HPDE6-E6E7 (cell line): ENCODE measurements at regions not wholly inside any gene's neighbourhood (a gene's known extent, or its start where the extent isn't known, plus 50 kb on each side); places are given as distances from the start of the nearest gene placed in this dataset.
A peak's percentile ranks its signal among the peaks of the same experiment; 100 is the strongest.
"Not testable (repeated sequence)": the region's sequence is repeated elsewhere in the genome, so short reads cannot be mapped to it uniquely, and the experiment has no call there.

Experiments used
- DNase-seq: peaks from one replicate; pipeline ENCODE4 v3.0.0; 2011; ENCODE audit warnings: missing footprints; ENCODE audit errors: extremely low spot score

DNA sequence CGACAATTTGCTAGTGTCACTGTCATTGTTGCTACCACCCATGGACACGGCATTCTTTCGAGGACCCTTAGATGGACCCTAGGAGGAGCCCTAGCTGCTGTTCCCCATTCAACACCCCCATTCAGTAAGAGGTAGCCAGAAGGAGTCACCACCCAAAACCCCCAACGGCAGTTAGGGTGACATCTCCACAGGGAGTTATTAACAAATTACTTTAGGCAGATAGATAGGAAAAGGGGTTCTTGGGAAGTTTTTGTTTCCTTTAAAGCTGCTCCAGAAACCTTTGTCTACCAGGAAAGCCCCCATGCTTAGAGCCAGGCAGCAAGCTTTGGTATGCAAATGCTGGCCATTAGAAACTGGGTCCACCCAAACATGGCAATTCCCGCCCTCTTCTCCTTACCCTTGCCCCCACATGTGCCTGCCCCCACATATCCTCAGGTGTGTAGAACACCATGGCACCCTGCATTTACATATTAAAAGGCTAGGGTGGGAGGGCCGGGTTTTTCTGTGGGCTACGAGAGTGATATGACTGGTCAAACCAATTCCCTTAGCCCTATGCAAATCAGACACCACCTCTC, 190.9 kb downstream of the SLITRK6 start:
- DNase-seq = no peak

DNA sequence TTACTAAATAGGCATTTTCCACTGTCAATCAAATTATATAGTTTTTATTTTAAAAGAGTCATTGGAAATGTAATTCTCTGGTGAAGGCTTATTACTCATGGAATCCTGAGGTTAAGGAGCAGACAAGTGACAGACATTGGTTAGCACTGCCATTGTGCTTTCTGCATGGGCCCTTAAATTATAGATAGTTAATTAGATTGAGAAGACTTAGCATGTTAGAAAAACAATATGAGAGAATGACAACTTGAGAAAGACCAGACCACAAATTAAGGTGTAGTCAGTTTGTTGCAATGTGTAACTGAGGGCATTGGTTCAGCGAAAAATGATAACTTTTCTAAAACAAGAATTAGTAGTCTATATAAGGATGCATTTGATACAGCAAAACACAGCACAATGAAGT, 195.5 kb downstream of the SLITRK6 start:
- no peak for DNase-seq

DNA sequence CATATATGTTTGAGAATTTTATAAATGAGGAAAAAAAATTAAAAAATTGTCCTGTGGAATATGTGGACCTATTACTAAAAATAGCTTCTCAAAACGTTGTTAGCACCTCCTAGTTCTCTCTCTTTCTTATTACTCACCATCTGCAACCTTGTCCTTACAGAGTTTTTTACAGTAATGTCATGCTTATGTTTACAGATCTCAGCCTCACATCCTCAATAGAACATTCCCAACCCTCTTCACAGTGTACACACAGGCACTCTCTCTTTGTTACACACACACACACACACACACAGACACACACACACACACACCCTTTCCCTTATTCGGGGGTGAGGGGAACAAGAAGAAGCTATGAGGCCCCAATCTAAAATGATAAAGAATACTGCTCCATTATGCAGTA, 197.7 kb downstream of the SLITRK6 start:
- DNase-seq = no peak

DNA sequence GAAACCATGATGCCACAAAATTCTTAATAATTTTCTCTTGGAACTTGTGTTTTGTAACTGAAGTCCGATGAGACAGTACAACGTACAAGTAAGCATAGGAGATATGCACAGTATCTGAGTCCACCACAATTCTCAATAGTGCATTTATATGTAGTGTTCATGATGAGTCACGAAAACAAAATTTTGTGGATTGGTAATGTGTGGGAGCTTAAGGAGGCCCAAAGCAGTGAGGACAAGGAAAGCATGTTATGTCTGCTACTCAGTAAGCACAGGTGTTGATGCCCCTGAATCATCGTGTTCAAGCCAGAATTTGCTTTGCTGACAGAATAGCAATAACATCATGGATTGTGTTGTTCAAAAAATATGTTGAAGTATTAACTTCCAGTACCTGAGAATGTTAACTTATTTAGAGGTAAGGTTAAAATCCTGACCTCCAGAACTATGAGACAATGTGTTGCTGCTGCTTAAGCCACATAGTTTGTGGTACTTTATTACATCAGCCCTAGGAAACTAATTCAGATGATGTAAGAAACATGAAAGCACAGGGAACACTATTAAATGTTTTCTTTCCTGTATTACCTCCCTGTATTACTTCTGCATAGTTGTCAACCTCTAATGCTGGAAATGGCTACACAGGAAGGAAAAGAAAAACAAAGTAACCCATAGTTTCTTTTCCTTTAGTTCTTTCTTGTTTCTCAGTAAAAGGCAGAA, 201.3 kb downstream of the SLITRK6 start:
- no peak for DNase-seq

DNA sequence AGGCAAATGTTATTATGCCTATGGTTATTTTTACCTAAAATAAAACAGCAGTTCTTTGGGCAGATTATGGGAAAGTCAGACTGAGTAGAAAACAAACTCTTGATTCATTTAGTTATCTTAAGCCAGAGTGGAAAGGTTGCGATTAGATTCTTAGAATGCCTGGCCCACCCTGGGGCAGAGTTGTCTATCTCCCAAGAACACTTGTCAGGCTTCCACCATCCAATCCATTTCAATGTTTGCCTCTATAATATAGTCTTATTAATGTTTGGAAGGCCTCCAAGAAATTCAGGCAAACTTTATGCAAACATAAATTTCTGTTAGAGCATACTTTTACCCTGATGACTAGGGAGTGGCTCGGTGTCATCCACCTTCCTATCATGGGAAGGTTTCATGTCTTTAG, 207.0 kb downstream of the SLITRK6 start:
- no peak for DNase-seq

DNA sequence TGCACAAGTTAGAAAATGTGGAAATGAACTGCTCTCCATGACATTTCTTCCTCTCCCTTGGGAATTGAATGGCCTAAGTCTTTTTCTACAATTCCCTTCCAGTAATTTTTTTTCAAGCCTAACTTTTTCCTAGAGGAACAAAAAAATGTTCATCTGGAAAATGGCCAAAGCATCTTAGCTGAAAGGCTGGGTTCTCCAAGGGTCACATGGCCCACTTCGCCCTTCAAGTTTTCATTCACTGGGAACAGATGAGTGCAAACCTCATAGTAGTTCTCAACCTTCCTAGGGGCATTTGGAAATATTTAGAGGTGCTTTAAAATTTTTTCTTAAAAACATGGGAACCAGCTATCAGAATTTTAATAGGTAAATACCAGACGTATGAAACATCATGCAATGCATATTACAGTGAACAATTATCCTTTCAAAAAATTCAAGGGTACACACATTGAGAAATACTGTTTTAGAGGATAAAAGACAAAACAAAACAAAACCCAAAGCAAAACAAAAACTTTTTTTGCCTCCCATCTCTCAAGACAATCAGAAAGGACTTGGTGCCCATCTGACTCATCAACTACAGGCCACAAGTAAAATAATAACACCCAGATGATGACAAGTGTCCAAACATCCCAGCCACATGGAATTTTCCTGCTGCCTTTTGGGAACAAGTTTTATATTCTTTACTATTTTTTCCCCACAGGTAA, 208.8 kb downstream of the SLITRK6 start:
- no peak for DNase-seq

DNA sequence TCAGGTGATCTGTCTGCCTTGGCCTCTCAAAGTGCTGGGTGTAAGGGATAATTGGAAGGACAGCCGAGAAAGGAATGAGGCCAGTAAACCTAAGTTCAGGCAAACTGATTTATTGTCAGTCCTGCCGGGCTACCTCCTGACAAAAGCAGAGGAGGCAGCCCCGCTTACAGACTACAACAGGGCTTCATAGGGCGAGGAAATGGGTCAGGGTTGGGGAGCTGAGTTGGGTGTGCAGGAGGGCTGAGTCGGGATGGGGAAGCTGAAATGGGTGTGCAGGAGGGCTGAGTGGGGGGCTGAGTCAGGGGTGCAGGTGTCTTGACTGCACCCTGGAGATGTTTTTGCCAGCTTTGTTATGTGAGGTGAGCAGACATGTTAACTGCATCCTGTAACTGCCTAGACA, 210.2 kb downstream of the SLITRK6 start:
- no peak for DNase-seq

DNA sequence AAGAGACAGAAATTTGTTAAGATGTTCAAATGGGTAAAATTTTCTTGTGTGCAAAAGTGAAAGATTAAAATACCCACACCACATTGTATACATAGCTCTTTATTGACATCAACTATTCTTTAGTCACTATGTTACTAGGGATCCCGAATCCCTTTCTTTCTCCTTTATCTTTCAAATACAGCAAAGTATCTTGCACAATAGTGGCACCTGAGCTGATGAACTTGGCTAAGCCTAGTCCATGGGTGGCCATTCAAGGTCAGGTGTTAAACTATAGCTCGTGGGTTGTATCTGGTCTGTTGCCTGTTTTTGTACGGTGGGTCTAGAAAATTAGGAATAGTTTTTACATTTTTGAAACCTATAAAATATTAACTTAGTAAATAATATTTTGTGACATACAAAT, 210.9 kb downstream of the SLITRK6 start:
- DNase-seq = no peak

DNA sequence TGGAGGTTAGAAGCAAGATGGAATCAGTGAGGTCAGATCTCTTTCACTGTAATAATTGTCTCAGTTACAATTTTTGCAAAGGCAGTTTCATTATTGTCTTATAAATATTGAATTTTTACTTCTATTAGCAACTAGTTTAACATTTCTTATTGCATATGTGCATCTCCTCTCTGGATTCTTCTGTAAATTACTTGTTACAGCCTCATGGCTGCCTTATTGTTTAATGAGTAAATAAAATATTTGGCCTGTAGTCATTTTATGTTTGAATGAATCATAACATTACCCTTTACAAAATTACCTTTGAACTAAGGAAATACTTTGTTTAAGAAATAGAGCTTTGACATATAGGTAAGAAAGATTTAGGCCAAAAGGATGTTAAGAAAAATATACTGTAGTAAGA, 212.4 kb downstream of the SLITRK6 start:
- DNase-seq = no peak

DNA sequence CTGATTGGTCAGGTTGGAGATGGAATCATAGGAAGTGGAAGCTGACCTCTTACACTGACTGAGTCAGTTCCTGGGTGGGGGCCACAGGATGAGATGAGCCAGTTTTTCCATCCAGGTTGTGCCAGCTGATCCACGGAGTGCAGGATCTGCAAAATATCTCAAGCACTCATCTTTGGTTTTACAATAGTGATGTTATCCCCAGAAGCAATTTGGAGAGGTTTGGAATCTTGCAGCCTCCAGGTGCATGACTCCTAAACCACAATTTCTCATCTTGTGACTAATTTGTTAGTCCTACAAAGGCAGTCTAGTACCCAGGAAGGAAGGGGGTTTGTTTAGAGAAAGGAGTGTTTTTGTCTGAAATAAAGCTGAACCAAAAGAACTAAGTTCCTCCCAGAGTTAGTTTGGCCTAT, 212.8 kb downstream of the SLITRK6 start:
- DNase-seq = peak; percentile 38

DNA sequence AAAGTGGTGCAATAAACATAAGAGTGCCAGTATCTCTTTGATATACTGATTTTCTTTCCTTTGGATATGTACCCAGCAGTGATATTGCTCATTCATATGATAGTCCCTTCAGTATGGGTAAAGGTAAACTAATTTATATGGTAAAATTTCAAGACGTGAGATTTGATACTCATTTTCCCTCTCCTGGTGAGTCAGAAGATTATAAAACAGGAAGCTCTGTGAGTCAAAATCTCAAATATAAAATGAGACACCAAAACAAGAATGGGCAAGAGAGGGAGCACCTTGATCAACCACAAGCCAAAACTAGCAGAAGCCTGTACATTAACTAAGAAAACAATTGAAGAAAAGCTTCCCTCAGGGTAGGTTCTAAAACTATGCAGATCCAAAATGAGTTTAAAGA, 216.3 kb downstream of the SLITRK6 start:
- peak; percentile 55 for DNase-seq

DNA sequence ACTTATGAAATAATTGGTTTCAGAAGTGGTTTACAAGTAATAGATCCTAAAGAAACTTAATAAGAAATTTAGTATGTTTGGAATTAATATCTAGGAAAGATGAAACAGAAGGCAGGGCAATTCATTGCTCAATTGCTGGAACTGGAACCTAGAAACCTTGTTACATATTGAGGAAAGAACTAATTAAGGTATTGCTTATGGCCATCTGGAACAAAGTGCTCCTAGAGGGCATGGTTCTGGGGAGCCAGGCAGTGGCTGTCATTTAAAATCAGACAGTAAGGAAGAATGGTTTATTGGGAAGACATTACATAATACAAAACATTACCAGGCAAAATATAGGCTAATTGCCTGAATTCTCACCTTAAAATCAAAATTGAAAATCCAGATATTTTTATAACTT, 224.1 kb downstream of the SLITRK6 start:
- DNase-seq = no peak

DNA sequence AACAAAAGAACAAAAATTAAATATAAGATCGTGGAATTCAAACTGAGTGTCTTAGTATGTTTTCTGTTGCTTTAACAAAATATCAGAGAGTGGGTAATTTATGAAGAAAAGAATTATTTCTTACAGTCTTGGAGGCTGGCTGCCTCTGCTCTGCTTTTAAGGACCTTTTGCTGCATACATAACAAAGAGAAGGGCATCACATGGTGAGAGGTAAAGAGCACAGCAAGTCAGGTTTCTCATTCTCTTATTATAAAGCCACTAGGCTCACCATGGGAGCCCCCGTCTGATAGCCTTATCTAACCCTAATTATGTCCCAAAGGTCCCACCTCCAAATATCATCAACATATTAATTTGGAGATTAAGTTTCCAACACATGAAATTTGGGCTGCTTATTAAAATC, 231.3 kb downstream of the SLITRK6 start:
- no peak for DNase-seq

DNA sequence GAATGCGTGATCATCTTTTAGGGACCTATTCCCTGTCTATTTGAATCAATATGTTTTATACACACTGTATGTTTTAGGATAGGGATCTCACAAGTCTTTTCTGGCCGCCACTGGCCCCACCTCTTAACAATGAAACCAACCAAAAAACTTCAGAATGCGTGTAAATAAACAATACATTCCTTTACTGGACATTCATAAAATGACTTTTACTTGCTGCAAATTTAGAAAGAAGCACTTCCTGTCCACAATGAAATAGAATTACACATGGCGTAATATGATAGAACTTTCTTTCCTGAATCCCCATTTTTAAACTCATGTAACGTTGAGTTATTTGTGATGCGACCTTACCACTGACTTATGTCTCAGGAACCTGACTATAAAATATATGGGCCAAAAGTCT, 233.6 kb downstream of the SLITRK6 start:
- no peak for DNase-seq

DNA sequence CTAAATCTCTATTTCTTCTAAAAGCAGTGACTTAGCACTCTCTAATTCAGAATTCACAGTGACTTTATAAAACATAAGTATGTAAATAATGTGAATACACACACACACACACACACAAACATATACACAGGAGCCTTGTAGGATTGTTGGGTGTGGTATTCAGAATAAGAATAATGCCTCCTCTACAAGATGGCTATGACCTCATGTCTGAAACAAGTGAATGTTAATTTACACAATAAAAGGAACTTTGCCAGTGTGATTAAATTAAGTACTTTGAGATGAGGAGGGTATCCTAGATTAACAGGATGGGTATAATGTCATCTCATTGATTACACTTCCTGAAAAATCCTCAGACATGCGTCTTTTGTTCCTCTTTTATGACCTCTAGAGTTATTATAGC, 234.6 kb downstream of the SLITRK6 start:
- DNase-seq = no peak

DNA sequence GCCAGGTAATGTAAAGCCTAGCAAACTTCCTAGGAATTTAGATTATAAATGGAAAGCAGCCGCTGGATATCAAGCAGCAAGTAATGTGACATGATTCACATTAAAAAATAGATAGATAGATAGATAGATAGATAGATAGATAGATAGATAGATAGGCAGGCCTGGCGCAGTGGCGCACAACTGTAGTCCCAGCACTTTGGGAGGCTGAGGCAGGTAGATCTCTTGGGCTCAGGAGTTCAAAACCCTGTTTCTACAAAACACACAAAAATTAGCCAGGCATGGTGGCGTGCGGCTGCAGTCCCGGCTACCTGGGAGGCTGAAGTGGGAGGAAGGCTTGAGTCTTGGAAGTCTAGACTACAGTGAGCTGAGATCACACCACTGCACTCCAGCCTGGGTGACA, 236.9 kb downstream of the SLITRK6 start:
- DNase-seq = no peak

DNA sequence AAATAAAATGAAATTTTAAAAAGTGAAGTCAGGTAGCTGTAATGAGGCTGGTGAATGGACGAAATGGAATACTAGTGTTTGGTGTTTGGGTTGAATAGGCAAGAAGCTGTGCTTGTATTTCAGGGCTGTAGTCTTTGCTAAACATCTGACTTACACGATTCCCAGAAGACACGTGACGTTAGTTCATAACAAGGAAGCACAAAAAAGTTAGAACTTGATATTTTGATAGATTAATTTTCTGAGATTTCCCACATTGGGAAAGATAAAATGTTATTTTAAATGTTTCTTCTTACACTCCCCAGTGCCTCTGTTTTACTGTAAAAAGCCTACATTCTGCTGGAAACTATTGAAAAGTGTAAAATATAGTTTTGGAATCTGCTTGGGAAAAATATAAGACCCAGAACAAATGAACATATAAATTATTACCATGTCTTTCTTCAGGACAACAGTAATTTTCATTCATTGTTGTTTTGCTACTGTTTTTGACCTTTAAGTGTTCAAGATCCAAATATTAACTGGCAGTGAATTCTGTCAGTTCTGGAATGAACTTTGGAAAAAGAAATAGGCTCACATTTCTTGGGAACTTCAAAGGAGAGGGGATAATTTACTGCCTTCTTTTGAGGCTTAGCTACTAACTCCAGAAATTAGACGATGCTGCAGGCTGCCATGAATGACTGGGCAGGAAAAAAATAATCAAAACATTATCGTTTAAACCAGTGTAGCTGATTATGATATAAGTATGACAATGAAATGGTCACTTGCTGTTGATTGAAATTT, 241.3 kb downstream of the SLITRK6 start:
- DNase-seq = no peak

DNA sequence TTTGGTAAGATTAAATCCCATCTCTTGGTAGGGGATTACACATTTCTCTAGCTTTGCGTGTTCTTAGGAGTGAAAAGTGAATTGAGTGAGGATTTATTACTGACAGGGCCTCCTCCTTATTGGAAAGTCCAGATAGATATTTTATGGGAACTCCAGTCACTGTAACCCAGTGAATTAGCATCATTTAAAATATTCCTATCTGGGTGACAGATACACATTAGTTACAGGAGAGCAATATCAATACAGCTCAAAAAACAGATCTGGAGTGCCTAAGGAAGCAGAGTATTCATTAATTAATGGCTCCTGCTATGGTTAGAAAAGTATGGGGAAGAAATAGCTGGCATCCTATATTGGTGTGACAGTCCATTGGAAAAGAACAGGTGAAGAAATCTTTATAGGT, 248.2 kb downstream of the SLITRK6 start:
- no peak for DNase-seq

DNA sequence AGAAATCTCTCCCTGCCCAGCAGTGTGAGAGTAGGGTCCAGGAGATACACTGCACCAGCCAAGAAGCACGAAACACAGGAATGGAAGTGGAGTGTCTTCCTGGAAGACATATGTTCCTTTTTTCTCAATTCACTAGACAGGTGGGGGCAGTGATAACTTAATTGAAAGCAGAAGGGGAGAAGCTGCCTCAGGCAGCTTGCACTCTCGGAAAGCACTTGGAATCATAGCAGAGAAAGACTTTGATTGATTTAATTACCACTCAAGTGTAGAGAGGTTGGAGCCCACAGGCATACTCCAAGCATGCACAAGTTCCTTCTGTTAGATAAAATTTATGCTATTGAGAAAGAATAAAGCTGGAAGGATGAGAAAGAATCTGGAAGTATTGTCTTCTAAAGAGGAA, 249.4 kb downstream of the SLITRK6 start:
- no peak for DNase-seq

DNA sequence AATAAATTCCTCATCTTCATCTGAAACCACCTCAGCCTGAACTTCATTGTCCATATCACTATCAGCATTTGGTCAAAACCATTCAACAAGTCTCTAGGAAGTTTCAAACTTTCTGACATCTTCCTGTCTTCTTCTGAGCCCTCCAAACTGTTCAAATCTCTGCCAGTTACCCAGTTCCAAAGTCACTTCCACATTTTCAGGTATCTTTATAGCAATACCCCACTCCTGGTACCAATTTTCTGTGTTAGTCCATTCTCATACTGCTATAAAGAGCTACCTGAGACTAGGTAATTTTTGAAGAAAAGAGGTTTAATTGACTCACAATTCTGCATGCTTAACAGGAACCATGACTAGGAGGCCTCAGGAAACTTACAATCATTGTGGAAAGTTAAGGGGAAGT, 250.4 kb downstream of the SLITRK6 start:
- not testable (repeated sequence) for DNase-seq

DNA sequence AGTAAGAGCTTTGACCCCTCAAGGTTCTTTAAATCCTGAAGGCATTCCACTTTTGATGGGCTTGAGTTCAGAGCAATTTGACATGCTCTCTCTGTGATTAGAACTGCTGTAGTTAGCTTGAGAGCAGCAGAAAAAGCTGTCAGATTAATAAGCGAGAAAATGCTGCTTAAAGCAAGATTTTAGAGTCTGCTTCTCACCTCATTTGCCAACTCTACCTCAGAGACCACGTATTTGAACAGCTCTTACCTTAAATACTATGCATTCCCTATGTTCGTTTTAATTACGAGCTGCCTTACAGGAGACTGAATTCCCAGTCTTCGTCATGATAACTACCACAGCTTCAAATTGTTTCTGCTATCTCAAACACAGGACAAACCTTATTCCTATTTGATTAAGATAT, 253.4 kb downstream of the SLITRK6 start:
- DNase-seq = no peak

DNA sequence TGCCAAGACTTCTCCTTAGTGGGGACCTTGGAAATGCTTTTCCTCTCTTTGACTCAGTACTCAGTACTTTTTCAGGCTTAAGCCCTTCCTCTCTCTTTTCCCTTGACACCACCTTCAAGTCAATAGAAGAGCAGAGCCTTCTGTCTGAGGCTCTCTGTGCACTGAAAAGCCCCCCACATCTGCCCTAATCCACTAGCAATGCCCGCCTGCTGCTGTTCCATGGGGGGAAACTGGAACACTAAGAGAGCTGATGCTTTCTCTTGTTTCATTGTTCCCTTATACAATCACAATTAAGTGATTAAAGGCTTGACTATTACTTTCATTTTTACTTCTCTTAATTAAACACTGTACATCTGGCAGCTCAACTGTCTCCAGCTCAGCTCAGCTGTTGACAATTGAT, 254.5 kb downstream of the SLITRK6 start:
- DNase-seq = no peak

DNA sequence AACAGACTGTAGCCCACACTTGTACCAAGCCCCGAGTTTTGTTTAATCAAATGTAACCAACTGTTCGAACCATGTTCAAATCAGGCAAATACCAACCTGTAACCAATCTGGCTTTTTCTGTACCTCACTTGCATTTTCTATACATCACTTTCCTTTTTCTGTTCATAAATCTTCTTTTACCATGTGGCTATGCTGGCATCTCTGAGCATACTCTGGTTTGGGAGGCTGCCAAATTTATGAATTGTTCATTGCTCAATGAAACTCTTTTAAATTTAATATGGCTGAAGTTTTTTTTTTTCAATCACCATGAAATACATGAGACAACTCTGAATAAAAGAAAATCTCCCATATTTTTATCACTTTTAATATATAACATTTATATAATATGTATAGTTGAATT, 256.1 kb downstream of the SLITRK6 start:
- DNase-seq = no peak
